Gastroesophageal sphincter (tissue), 3 donors: ENCODE measurements at regions not wholly inside any gene's neighbourhood (a gene's known extent, or its start where the extent isn't known, plus 50 kb on each side); places are given as distances from the start of the nearest gene placed in this dataset.

Experiments used
- CTCF ChIP-seq, 4 experiments: fragments of 200-600 bp in 2 of 4; fragments of 450-650 bp in 2 of 4; sonication (generic) in 1 of 4; IDR thresholded peaks; one replicate each; pipeline ENCODE4 v1.5.1; 2017 to 2019; ENCODE audit warnings: antibody characterized with exemption in 4 of 4, mild to moderate bottlenecking in 2 of 4, moderate library complexity in 2 of 4
- EP300 ChIP-seq: sonication (generic); formaldehyde crosslinking; IDR thresholded peaks from one replicate; pipeline ENCODE4 v1.6.1; 2017; ENCODE audit warnings: antibody characterized with exemption, mild to moderate bottlenecking

GRCh38 chr17:11077673-11078072 lies 163.3 kb upstream of the SHISA6 start:
- no peak for TF ChIP-seq EP300
- no peak for TF ChIP-seq CTCF (IDR thresholded peaks at IDR 0.05)
